Muscle of leg (tissue), 3 donors: ENCODE measurements at regions not wholly inside any gene's neighbourhood (a gene's known extent, or its start where the extent isn't known, plus 50 kb on each side); places are given as distances from the start of the nearest gene placed in this dataset.
"Not testable (repeated sequence)": the region's sequence is repeated elsewhere in the genome, so short reads cannot be mapped to it uniquely, and the experiment has no call there.

Experiments
- DNase-seq: peaks from one replicate; pipeline ENCODE4 v3.0.0; 2013
- H3K27ac ChIP-seq: one replicate; pipeline ENCODE4 v1.5.1; 2013; ENCODE audit warnings: mild to moderate bottlenecking, low read length, control low read depth
- H3K27me3 ChIP-seq: one replicate; pipeline ENCODE4 v1.6.1; 2013; ENCODE audit warnings: low read length; ENCODE audit not compliant: control insufficient read depth, insufficient read depth
- H3K36me3 ChIP-seq: one replicate; pipeline ENCODE4 v1.6.1; 2013; ENCODE audit warnings: low read length; ENCODE audit not compliant: control insufficient read depth, insufficient read depth
- H3K4me1 ChIP-seq: one replicate; pipeline ENCODE4 v1.6.1; 2013; ENCODE audit warnings: low read length; ENCODE audit not compliant: control insufficient read depth, insufficient read depth
- H3K4me3 ChIP-seq: one replicate; pipeline ENCODE4 v1.5.1; 2013; ENCODE audit warnings: low read length, control low read depth
- H3K9me3 ChIP-seq: replicated peaks from 2 replicates; pipeline ENCODE4 v1.6.1; 2013; ENCODE audit warnings: low read depth, low read length; ENCODE audit not compliant: control insufficient read depth
- WGBS: methylation state at CpG from one replicate; pipeline ENCODE4 v1.1.5; 2013; ENCODE audit warnings: missing lambda C conversion rate; ENCODE audit not compliant: insufficient coverage; 5-methylcytosine and 5-hydroxymethylcytosine counted together

DNA sequence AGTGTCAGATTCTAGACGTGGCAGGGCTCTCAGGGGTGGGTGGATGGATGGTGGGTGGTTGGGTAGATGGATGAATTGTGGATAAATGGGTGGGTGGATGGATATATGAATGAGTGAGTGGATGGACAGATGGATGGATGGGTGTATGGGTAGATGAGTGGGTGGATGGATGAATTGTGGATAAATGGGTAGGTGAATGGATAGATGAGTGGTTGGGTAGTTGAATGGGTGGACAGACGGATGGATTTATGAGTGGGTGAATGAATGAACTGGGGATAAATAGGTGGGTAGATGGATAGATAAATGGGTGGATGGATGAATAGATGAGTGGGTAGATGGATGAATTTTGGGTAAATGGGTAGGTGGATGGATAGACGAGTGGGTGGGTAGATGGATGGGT, 111.0 kb upstream of the ZNF469 start:
- not testable (repeated sequence) for H3K36me3 ChIP-seq, H3K27me3 ChIP-seq, DNase-seq, H3K4me3 ChIP-seq, H3K9me3 ChIP-seq, H3K27ac ChIP-seq
- 75% methylated on average over 2 of the region's 3 CpGs for WGBS
- H3K4me1 ChIP-seq: peaks cover 23% of the 10 kb centered on the region

DNA sequence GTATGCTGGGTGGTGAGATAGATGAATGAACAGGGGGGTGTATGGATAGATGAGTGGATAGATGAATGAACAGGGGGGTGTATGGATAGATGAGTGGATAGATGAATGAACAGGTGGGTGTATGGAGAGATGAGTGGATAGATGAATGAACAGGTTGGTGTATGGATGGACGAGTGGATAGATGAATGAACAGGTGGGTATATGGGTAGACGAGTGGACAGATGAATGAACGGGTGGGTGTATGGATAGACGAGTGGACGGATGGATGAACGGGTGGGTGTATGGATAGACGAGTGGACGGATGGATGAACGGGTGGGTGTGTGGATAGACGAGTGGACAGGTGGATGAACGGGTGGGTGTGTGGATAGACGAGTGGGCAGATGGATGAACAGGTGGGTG, 110.3 kb upstream of the ZNF469 start:
- not testable (repeated sequence) for DNase-seq, H3K36me3 ChIP-seq, H3K27me3 ChIP-seq, H3K9me3 ChIP-seq, H3K4me3 ChIP-seq, H3K27ac ChIP-seq
- peaks cover 17% of the 10 kb centered on the region for H3K4me1 ChIP-seq
- WGBS: 91% methylated on average over 10 of the region's 12 CpGs

DNA sequence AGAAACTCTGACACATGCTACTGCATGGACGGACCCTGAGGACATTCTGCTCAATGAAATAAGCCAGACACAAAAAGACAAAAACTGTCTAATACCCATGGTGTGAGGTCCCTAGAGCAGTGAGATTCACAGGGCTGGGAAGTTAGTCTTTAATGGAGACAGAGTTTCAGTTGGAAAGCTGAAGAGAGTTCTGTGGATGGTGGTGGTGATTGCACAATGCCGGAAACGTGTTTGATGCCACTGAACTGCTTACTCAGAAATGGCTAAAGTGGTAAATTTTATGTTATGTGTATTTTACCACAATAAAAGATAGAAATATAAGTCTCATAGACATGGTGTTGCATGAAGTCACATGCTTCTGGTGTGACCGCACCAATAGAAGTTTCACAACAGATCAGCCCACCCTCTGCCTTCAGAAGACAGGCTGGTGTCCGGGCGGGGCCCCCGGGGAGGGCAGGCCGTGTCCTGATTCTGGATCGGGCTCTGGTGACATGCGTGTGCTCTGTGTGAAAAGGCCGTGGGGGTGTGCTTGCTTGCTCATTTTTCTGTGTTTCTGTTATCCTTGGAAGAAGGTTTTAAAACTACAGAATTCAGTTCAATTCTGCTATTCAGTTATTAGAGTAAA, 108.5 kb upstream of the ZNF469 start:
- H3K36me3 ChIP-seq, DNase-seq: not testable (repeated sequence)

DNA sequence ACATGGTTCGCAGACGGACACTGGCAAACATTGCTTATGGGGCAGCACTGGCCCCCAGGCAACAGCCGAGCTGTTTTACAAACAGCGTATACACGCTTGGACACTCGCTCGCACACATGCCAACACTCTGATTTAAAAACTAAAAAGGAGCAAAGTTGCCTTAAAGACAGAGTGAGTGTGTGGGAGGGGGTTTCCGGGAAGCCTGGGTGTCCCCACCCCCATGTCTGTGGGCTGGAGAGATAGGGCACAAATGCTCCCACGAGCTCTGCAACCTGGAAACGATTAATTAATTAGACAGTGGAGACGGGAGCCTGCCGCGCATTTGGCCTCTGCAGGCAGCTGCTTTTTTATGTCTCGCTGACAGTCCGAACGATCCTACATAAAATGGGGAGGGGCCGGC, 107.9 kb upstream of the ZNF469 start:
- 25% methylated on average over 6 of the region's 17 CpGs for WGBS
- Histone ChIP-seq H3K4me1 (peaks cover 16% of the 10 kb centered on the region), H3K4me3 (no peak overlapping the region), H3K27ac (peak overlapping the region; percentile 7), H3K36me3 (no peaks in the 10 kb centered on the region), H3K27me3 (no peaks in the 10 kb centered on the region), H3K9me3 (peaks cover 13% of the 10 kb centered on the region)
- DNase-seq: no peak

More for the DNA sequence above, 108.5 kb upstream of the ZNF469 start:
- peaks cover 16% of the 10 kb centered on the region for H3K4me1 ChIP-seq
- not testable (repeated sequence) for H3K4me3 ChIP-seq, H3K27ac ChIP-seq, H3K9me3 ChIP-seq, H3K27me3 ChIP-seq
- WGBS: no CpG with 5 or more reads among the region's 11 CpGs

DNA sequence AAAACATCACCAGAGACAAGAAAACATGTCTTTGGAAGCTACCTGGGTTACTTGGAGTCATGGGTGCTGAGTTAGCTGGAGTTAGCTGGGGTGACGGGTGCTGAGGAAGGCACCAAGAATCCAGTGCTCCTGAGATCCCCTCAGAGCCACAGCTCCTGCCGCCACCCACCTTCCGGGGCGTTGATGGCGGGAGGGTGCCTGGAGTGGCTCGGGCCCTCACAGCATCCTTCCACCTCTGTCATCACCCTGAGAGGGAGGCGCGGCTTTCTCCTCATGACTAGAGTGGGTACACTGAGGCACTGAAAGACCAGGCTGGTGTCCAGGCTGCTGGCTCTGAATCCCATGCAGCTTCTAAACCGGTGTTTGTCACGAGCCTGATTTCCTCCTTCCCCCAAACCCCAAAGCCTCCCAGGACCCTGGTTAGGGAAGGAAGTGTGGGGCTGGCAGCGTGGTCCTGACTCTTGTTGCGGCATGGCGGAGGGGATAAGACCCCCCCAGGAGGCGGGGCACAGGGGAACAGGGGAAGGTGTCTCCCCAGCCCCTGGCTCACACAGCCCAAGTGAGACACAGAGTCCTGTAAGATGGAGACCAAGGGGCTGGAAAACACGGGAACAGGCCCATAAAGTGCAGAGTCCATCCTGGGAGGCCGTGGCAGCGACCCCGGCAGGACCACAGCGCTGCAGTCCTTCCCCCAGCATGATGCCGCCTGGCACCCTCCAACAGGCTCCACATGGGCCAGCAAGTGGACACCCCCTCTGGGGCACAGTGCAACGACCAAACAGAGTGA, 107.2 kb upstream of the ZNF469 start:
- 76% methylated on average over 6 of the region's 21 CpGs for WGBS
- not testable (repeated sequence) for DNase-seq, H3K4me3 ChIP-seq, H3K36me3 ChIP-seq, H3K27ac ChIP-seq, H3K27me3 ChIP-seq
- peaks cover 15% of the 10 kb centered on the region for H3K4me1 ChIP-seq
- peaks cover 18% of the 10 kb centered on the region for H3K9me3 ChIP-seq

DNA sequence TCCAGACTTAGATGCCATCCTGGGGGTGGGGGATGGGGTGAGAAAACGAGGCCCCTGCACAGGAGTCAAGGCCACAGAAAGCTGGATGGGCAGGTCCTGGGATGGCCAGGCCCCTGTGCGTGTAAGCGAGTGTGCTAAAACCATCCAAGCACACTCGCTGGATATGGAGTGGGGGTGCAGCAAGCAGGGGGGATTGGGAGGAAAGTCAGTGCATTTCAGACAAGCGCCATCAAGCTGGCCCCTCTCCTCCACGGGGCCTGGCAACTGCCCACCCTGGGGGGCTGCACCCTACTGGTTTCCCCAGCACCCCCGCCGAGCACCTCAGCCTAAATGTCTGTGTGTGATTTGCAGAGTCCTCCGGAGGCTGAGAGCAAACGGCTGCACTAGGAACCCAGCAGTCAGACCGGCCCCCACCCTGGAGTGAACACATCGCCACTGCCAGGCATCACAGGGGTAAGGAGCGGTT, 106.6 kb upstream of the ZNF469 start:
- not testable (repeated sequence) for H3K36me3 ChIP-seq, H3K4me3 ChIP-seq, DNase-seq, H3K27me3 ChIP-seq, H3K27ac ChIP-seq
- WGBS: 79% methylated on average over 10 of the region's 13 CpGs
- Histone ChIP-seq H3K4me1 (peaks cover 11% of the 10 kb centered on the region), H3K9me3 (peaks cover 18% of the 10 kb centered on the region)

DNA sequence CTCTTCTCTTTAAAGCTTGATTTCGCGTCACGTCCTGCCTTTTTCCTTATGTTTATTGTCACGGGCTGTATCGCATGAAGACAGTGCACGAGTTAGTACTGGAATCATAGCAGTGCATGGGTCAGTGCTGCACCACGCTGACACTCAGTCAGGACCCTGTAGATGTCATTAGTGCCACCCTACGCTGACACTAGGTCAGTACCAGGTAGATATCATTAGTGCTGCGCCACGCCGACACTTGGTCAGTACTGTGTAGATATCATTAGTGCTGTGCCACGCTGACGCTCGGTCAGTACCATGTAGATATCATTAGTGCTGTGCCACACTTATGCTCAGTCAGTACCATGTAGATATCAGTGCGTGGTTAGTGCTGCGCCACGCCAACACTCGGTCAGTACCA, 106.2 kb upstream of the ZNF469 start:
- Histone ChIP-seq H3K9me3 (peaks cover 18% of the 10 kb centered on the region), H3K4me3 (no peak overlapping the region), H3K27ac (no peak overlapping the region), H3K4me1 (peaks cover 11% of the 10 kb centered on the region), H3K27me3 (no peaks in the 10 kb centered on the region), H3K36me3 (no peaks in the 10 kb centered on the region)
- DNase-seq: no peak
- 85% methylated on average over 18 of the region's 18 CpGs for WGBS

DNA sequence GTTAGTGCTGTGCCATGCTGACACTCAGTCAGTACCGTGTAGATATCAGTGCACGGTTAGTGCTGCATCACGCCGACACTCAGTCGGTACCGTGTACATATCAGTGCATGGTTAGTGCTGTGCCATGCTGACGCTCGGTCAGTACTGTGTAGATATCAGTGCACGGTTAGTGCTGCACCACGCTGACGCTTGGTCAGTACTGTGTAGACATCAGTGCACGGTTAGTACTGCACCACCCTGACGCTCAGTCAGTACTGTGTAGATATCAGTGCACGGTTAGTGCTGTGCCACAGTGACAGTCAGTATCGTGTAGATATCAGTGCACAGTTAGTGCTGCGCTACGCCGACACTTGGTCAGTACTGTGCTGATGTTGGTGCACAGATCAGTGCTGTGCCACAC, 102.8 kb upstream of the ZNF469 start:
- no peaks in the 10 kb centered on the region for H3K36me3 ChIP-seq
- no peak overlapping the region for H3K27ac ChIP-seq
- no peak for DNase-seq
- H3K4me3 ChIP-seq: no peak overlapping the region
- peaks cover 27% of the 10 kb centered on the region for H3K9me3 ChIP-seq
- H3K4me1 ChIP-seq: peaks cover 26% of the 10 kb centered on the region
- H3K27me3 ChIP-seq: no peaks in the 10 kb centered on the region
- WGBS: 93% methylated on average over 18 of the region's 18 CpGs

DNA sequence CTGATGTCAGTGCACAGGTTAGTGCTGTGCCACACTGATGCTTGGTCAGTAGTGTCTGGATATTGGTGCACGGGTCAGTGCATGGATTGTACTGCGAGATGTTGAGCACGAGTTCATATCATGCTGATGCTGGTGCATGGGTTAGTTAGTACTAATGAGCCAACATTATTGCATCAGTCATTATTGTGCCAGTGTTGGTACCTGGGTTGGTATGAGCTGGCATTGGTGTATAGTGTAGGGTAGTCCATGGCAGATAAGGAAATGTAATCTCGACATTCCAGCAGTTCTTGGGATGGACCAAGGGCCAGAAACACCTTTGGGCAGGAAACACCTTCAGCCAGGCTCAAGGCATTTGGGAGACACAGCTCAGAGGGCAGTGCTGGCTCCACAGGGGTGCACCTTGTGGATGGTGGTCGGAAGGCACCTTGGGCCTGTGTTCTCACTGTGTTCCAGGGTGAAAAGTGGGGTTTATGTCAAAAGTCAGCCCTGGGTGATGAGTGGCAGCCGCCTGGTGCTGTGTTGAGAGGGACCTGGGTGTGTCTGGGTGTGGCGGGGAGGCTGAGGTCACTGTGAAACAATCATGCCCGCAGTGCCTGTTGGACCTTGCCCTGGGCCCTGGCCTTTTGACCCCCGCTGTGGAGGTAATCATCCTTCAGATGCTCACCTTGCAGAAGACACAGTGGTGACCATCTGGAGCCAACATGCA, 100.7 kb upstream of the ZNF469 start:
- peaks cover 31% of the 10 kb centered on the region for H3K9me3 ChIP-seq
- no peak for DNase-seq
- peaks cover 33% of the 10 kb centered on the region for H3K4me1 ChIP-seq
- H3K36me3 ChIP-seq: no peaks in the 10 kb centered on the region
- H3K4me3 ChIP-seq: no peak overlapping the region
- no peaks in the 10 kb centered on the region for H3K27me3 ChIP-seq
- H3K27ac ChIP-seq: no peak overlapping the region
- 74% methylated on average over 5 of the region's 9 CpGs for WGBS
